Suppressor macrophage treated with lipopolysaccharide for 4 hours (primary cell): ENCODE measurements at regions not wholly inside any gene's neighbourhood (a gene's known extent, or its start where the extent isn't known, plus 50 kb on each side); places are given as distances from the start of the nearest gene placed in this dataset.
A peak's percentile ranks its signal among the peaks of the same experiment; 100 is the strongest.

ENCODE experiments used
- DNase-seq: peaks from one replicate; pipeline ENCODE4 v3.0.0-alpha.2; 2020

DNA sequence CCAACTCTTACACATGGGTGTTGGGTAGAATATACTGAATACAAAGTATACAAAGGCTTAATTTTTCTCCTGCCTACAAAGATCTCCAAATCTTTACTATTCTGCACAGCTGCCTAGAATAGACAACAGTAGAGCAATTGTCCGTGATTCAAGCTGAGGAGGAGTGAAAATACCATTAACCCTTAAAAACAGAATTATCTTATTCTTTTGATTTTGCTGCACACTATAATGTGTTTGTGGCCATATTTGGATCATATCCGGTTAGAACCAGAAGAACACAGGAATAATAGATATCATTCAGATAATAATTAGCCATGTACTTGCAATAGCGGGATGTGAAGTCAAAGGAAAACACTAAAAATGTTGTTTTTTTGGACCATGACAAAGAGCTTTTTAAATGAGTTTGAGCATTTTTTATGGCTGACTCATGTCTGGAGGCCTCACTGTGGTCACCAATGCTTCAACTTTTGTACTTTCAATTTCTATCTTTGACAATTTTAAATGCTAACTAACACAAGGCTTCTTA, 197.6 kb upstream of the FOXD3 start:
- peak; percentile 49 for DNase-seq

DNA sequence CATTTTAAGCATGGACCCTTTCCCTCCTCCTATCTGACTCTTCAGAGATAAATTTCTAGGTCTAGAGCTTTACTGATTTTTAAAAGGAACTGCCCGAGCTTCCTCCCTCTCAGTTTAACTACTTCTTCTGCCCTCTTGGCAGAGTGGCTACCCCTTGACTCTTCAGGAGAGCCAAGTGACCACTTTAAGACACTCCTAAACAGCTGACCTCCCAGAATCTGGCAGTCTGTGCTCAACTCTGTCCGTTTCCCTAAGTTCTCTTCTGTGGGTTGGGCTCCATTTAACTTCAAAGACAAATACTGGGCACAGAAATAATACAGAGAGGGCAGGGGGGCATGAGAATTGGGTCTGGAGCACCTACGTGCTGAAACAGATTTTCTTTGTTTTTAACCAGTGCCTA, 196.3 kb upstream of the FOXD3 start:
- no peak for DNase-seq

- no peak for DNase-seq
These were observed 195.0 kb upstream of the FOXD3 start for GRCh38 chr1:63127376-63127775.

DNA sequence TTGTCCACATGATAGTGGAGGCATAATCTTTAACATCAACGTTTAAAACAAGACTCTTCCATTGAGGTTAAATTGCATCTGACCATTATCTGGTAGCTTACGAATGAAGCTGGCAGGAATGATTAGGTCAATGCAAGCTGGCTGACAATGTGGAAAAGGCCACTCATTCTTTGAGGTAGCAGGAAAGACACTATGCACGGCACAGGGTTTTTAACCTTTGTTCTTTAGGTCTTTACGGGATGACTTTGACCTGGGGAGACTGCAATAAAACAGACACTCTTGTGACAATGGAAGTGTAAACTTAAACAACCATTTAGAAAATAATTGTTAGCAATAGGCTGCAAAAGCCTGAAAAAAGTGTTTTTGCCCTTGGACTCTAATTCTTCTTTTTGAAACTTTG, 193.8 kb upstream of the FOXD3 start:
- no peak for DNase-seq

GRCh38 chr1:63129184-63129583, 193.2 kb upstream of the FOXD3 start:
- DNase-seq = no peak

- DNase-seq = no peak
These were observed 192.5 kb upstream of the FOXD3 start for GRCh38 chr1:63129855-63130254.

GRCh38 chr1:63134501-63135173, 187.7 kb upstream of the FOXD3 start:
- DNase-seq = no peak

DNA sequence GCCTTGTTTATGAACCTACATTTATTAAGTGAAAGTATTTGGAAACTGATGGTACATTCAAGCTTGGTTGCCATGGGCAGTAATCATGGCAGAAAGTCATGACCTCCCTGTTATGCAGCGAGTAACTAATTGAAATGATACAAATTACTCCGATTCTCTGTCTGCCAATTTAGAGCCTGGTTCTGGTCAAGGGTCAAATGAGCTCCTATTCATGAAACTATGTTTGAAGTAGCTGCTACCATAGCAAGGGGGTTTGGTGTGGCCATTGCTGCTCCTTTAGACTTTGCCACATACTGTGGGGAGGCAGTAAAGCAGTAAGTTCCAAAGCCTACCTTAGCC, 187.2 kb upstream of the FOXD3 start:
- DNase-seq = no peak

DNA sequence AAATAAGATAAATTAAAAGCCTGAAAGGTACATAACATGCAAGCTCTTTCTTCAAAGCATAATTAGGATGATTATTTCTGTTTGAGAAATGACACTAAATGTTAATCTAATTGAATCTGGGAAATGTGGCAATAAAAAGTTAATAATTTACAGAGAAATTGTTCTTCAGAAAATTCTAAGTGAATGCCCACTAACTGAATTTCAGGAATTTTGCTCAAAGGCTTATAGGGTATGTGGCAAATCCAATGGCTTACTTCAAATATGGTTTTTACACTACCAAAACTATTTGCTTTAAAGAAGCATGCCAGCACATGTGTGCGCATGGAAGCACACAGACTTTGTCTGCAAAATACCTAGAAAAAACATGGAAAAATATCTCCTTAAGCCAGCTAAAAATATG, 186.6 kb upstream of the FOXD3 start:
- DNase-seq = no peak

DNA sequence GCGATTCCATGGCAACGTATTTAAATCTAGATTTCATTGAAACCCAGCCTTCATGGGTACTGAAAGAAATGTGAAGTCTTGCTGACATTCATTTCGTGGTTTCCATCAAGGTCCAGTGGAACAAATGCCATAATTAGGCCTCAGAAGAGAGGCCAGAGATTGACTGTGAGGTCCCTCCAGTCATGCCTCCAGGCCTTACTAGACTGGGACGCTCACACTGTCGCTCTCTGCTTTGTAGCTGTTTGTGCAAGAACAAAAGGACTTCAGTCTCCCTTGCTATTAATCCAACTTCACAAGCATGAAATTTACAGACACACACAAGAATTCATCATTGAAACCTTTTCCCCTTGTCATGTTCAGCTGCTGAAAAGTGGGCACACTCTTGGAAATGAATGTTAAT, 180.4 kb upstream of the FOXD3 start:
- no peak for DNase-seq

DNA sequence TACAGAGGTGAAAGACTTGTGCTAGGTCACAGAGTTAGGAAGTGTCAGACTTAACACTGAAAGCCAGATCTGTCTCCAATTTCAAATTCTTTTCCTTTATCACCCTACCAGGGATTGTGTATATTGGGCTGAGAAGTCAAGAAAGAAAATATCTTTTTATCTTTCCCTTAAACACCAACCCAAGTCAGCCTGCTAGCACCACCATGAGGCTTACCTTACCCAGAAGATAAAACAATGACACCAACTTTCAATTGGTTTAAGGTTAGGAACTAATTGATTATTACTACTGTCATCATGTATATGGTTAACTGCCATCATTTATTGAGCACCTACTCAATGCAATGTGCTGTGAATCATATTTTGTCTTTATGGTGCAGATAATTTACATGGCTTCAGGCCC, 178.9 kb upstream of the FOXD3 start:
- no peak for DNase-seq

DNA sequence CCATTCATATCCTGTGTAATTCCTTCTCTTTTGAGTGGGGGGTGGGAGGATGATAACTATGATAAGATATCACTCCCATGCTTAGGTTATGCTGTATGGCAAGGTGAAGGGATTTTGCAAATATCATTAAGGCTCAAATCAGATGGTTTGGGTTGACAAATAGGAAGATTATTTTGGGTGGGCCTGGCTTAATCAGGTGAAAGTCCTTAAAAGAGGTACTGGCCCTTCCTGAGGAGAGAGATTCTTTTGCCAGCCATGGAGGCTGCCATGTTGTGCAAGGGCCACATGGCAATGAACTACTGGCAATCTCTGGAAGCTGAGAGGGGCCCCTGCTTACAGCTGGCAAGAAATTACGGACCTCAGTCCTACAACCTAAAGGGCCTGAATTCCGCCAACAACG, 174.6 kb upstream of the FOXD3 start:
- DNase-seq = no peak

DNA sequence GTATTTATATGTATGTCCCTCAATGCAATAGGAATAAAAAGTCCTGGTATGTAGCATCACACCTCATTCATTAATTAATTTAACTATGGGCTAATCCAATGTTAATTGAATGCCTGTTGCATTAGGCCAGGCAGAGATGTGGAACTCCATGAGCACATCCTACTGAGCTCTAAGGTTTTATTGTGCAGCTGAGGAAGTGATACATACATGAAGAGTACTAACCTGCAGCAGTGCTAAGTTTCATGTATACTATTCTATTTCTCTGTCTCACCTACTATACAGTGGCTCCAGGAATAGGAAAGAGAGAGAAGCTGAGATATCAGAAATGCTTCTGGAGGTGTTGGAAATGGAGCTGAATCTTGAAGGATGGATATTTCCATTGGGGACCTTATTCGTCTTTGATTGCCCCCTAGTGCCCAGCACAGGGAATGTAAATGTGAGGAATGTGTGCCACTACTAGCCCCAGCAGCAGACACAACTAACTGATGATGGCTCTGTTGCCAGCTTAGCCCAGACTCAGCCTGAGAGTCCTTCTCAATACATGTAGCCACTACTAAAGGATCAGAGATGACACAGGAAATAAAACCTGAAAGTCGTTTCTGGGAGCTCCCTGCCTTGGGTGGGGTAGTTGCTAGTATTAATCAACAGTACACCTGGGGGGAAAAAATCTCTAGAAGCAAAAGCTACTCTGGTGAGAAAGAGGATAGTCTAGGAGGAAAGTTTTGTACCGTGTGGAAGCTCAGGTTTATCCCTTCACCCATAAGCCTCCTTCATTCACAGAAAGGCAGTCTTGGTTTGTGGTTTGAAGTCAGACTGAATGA, 173.3 kb upstream of the FOXD3 start:
- peak; percentile 36 for DNase-seq

DNA sequence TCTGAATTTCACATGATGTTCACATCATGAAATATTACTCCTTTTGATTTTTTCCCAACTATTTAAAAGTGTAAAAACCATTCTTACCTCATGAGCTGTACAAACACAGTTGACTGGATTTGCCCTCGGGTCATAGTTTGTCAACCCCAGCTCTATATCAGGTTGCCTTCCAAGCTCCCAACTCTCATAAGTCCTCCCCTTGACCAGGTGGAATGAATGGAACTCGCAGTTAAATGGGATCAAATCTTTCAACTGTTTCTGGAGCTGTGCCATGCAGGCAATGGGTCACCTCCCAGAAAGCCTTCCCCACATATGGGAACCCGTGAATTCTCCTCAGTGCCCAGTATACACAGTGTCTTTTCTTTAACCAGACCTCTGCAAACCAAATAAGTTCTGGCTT, 169.8 kb upstream of the FOXD3 start:
- no peak for DNase-seq

- DNase-seq = no peak
These were observed 166.9 kb upstream of the FOXD3 start for GRCh38 chr1:63155437-63155836.

DNA sequence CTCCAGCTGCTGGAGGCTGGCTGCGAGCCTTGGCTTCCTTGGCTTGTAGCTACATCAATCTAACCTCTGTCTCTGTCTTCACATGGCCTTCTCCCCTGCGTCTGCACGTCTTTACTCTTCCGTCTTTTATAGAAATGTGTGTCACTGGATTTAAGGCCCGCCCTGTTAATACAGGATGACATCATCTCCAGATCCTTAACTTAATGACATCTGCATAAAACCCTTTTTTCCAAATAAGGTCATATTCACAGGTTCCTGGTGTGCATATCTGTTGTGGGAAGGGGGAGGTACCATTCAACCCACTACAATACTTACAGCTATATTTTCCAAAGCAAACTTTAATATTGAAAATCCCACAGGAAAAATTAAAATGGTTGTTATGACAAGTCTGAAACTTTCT, 165.3 kb upstream of the FOXD3 start:
- DNase-seq = no peak

DNA sequence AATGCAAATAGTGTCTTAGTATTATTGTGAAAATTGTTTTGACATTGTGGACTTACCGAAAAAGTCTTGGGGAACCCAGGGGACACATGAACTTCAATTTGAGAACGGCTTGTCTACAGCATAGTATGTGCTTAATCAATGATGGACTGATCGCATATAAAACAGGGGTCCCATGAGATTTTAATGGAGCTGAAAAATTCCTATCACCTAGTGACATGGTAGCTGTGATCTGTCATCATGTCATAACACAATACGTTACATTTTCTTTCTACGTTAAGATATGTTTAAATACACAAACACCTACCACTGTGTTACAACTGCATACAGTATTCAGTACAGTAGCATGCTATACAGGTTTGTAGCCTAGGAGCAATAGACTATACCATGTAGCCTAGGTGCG, 153.3 kb upstream of the FOXD3 start:
- DNase-seq = no peak

DNA sequence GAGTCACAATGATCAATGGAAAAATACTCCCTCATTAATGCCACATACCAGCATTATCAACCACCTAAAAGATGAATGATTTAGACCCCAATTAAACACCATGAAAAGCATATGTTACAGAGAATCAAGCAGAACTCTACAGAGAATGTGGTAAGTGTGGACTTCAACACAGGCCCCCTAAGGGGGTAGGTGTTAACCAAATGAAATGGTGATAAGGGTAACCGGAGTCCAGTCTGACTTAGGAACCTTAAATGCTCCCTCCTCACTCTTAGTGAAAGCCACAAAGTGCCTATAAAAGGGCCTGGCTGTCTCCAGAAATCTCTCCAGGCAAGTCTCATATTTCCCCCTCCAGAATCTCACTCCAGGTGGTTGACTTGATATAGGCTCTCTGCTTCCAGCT, 149.2 kb upstream of the FOXD3 start:
- no peak for DNase-seq

- no peak for DNase-seq
These were observed 132.7 kb upstream of the FOXD3 start for GRCh38 chr1:63189677-63190076.

- no peak for DNase-seq
These were observed 132.2 kb upstream of the FOXD3 start for GRCh38 chr1:63190171-63190570.

DNA sequence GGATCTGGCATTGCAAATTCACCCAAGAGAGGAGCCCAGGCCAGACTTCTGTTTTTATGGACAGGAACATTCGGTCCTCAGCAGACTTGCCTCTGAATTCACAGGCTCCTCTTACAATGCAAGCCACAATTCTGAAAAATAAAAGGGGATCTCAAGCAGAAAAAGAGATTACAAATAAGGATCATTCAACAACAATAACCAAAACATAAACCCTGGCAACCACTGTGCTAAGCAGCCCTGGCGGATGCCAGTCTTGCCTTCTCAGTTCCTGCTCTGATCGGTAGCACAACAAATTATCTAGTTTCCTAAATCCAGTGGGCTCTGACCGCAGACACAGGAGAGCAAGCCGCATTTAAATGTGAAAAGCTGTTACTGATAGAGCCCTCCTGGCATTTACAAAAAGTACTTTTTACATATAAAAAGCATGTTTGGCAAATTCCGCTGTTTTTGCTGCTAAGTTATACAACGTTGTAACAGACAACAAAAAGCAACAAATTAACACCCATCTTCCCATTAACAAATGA, 123.4 kb upstream of the FOXD3 start:
- DNase-seq = no peak

DNA sequence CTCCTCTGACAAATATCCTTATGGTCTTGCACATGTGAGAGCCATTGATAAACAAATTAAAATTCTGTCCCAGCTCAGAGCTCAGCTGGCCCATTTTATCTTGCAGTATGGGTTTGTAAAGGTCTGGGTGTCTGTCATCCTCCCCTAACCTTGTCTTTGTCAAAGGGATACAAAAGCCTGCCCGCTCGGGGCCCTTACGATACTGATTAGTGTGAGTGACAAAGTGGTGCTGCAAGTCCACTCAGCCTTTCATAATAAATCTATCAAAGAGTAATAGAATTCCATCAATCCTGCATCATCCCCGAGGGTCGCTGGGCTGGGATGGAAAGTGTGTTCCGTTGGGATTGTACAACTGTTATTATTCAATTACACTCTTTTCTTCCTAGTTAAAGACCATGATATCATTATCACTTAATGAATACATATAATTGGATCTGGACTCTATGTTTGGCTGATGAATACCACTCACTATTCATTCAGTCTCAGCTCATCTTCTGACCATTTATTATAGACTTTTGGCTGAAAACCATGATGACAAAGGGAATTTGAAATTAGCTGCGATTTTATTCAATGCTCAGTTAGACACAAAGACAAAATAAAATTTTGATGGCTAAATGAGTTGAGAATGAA, 122.5 kb upstream of the FOXD3 start:
- no peak for DNase-seq

DNA sequence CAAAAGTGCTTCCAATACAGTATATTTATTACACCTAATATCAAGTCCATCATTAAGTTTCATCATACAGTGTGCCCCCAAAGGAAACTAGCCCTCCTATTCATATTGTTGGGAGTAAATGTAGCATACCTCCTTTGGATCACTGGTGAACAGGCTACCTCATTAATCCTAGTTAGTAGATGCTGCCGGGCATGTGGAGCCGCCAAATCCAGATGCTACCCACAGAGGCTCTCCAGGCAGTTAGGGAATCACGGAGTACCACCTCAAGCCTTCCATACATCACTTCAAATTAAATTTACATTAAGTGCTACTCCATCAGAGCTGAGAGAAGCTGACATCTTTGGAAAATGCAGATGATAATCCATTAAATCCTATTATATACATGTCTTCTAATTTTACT, 121.7 kb upstream of the FOXD3 start:
- no peak for DNase-seq

- DNase-seq = no peak
These were observed 118.7 kb upstream of the FOXD3 start for GRCh38 chr1:63203641-63204040.
